GM23338 (cell line): ENCODE measurements at regions not wholly inside any gene's neighbourhood (a gene's known extent, or its start where the extent isn't known, plus 50 kb on each side); places are given as distances from the start of the nearest gene placed in this dataset.

ENCODE experiments used
- ATAC-seq: fragments of 200-7000 bp; cut with Tn5 transposase; 3 replicates; pipeline ENCODE4 v1.9.1; 2020
- DNase-seq: peaks from one replicate; pipeline ENCODE4 v3.0.0-alpha.2; 2015; ENCODE audit warnings: low spot score
- H2AFZ ChIP-seq: fragments of 200-600 bp; sonication (generic); 2 replicates; pipeline ENCODE4 v1.8.0; 2016; ENCODE audit warnings: antibody characterized with exemption, mild to moderate bottlenecking, moderate library complexity
- H3F3A ChIP-seq: fragments of 200-600 bp; sonication (generic); replicated peaks from 2 replicates; pipeline ENCODE4 v1.8.0; 2017; ENCODE audit warnings: antibody characterized with exemption, mixed run types, low read depth
- H3K27ac ChIP-seq: fragments of 200-600 bp; sonication (generic); 2 replicates; pipeline ENCODE4 v1.6.1; 2016; ENCODE audit warnings: low read depth
- H3K27me3 ChIP-seq: fragments of 200-600 bp; sonication (generic); 2 replicates; pipeline ENCODE4 v1.8.0; 2016; ENCODE audit warnings: mild to moderate bottlenecking, mixed run types, moderate library complexity; ENCODE audit not compliant: insufficient read depth
- H3K36me3 ChIP-seq: fragments of 200-600 bp; sonication (generic); 2 replicates; pipeline ENCODE4 v1.8.0; 2016; ENCODE audit warnings: mild to moderate bottlenecking; ENCODE audit not compliant: insufficient read depth
- H3K4me1 ChIP-seq: fragments of 200-600 bp; sonication (generic); 2 replicates; pipeline ENCODE4 v1.8.0; 2016; ENCODE audit warnings: mild to moderate bottlenecking, moderate library complexity; ENCODE audit not compliant: insufficient read depth
- H3K4me2 ChIP-seq: fragments of 200-600 bp; sonication (generic); 2 replicates; pipeline ENCODE4 v1.7.1; 2017; ENCODE audit warnings: mixed run types
- H3K4me3 ChIP-seq: fragments of 200-600 bp; sonication (generic); 2 replicates; pipeline ENCODE4 v1.6.1; 2016; ENCODE audit warnings: mixed run types
- H3K79me2 ChIP-seq: fragments of 200-600 bp; sonication (generic); replicated peaks from 2 replicates; pipeline ENCODE4 v1.8.0; 2017; ENCODE audit warnings: mild to moderate bottlenecking; ENCODE audit not compliant: insufficient read depth
- H3K9me2 ChIP-seq: fragments of 200-600 bp; sonication (generic); 2 replicates; pipeline ENCODE4 v1.8.0; 2017; ENCODE audit not compliant: insufficient read depth
- H4K20me1 ChIP-seq: fragments of 200-600 bp; sonication (generic); replicated peaks from 2 replicates; pipeline ENCODE4 v1.8.0; 2017; ENCODE audit warnings: mild to moderate bottlenecking; ENCODE audit not compliant: insufficient read depth
- H3K27ac Mint-ChIP-seq: 2 replicates; pipeline ENCODE4 v1.8.0; 2020; ENCODE audit warnings: inconsistent platforms, mild to moderate bottlenecking, moderate library complexity, mixed read lengths
- H3K27me3 Mint-ChIP-seq: 3 replicates; pipeline ENCODE4 v1.8.0; 2022; ENCODE audit warnings: low read depth, mild to moderate bottlenecking, moderate library complexity, mixed read lengths, inconsistent platforms; ENCODE audit not compliant: insufficient read depth, poor library complexity
- H3K36me3 Mint-ChIP-seq: 3 replicates; pipeline ENCODE4 v1.8.0; 2021; ENCODE audit warnings: low read depth, mild to moderate bottlenecking, inconsistent platforms, moderate library complexity, mixed read lengths
- H3K4me1 Mint-ChIP-seq: 3 replicates; pipeline ENCODE4 v1.8.0; 2020; ENCODE audit warnings: mild to moderate bottlenecking, inconsistent platforms, mixed read lengths
- H3K4me3 Mint-ChIP-seq: 3 replicates; pipeline ENCODE4 v1.8.0; 2021; ENCODE audit warnings: moderate library complexity, mild to moderate bottlenecking, inconsistent platforms, mixed read lengths
- H3K9me3 Mint-ChIP-seq: 3 replicates; pipeline ENCODE4 v1.8.0; 2020; ENCODE audit warnings: moderate library complexity, mild to moderate bottlenecking, inconsistent platforms, mixed read lengths
- CREB1 ChIP-seq: fragments of 250-450 bp; sonication (Bioruptor Pico); IDR thresholded peaks from 2 replicates; pipeline ENCODE4 v1.5.0; 2020; ENCODE audit warnings: low read depth, mild to moderate bottlenecking, moderate library complexity
- EZH2 ChIP-seq: fragments of 200-600 bp; sonication (generic); IDR thresholded peaks from one replicate; pipeline ENCODE4 v1.8.0; 2017; ENCODE audit warnings: antibody characterized with exemption, mild to moderate bottlenecking, low read depth; ENCODE audit not compliant: unreplicated experiment
- JUNB ChIP-seq: IDR thresholded peaks from one replicate; pipeline ENCODE4 v1.6.1; 2016; ENCODE audit warnings: antibody characterized with exemption; ENCODE audit not compliant: unreplicated experiment
- POLR2AphosphoS5 ChIP-seq: IDR thresholded peaks from 2 replicates; pipeline ENCODE4 v1.6.1; 2016; ENCODE audit warnings: antibody characterized with exemption, low read depth
- STAT1 ChIP-seq: IDR thresholded peaks from one replicate; pipeline ENCODE4 v1.6.1; 2016; ENCODE audit warnings: antibody characterized with exemption; ENCODE audit not compliant: unreplicated experiment
- TF ChIP-seq, protein P1 (sequence below): IDR thresholded peaks from 2 replicates; pipeline ENCODE4 v1.6.1; 2016; ENCODE audit warnings: antibody characterized with exemption
- TF ChIP-seq, protein P2 (sequence below): fragments of 250-450 bp; sonication (Bioruptor Pico); IDR thresholded peaks from 2 replicates; pipeline ENCODE4 v1.5.0; 2020; ENCODE audit warnings: mild to moderate bottlenecking, moderate library complexity
- TF ChIP-seq, protein P3 (sequence below), 2 experiments: fragments of 200-600 bp in 1 of 2; sonication (generic) in 1 of 2; conservative IDR thresholded peaks; 2 replicates each; pipeline versions ENCODE4 v1.5.1 to v1.6.1; 2016 to 2017; ENCODE audit warnings: antibody characterized with exemption in 2 of 2, low read depth in 2 of 2, mild to moderate bottlenecking in 2 of 2, moderate library complexity in 1 of 2

DNA sequence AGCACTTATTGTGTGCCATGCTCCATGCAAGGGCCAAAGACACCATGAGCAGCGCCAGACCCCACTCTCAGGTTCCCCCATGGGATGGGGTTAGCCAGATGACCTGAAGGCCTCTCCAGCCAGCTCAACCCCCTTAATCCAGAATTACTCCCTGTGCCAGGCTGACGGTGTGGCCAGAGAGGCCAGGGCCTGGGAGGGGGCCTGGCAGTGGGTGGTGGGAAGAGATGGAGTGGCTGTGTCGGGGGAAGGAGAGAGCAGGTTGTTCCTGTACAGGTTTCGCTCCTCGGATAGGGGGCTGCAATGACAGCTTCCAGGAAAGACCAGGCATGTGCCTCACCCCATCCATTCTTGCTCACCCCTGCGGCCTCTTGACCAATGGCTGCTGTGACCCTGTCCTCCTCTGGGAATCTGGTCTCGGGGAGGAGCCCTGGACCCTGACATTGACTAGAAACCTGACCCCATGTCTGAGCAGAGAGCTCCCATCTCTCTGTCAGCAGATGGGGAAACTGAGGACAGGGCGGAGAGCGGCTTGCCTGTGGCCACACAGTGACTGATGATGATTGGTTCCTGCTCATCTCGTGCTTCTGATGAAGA is 345.3 kb downstream of the MATN1 start:
- Mint-ChIP-seq H3K36me3 (no peaks in the 10 kb centered on the region), H3K27ac (no peak overlapping the region), H3K4me3 (no peak overlapping the region), H3K9me3 (no peaks in the 10 kb centered on the region), H3K4me1 (peaks cover 3% of the 10 kb centered on the region; the same call in 2 of the 3 replicates), H3K27me3 (peaks cover 2% of the 10 kb centered on the region)
- Histone ChIP-seq H3K36me3 (no peaks in the 10 kb centered on the region), H3K79me2 (no peaks in the 10 kb centered on the region), H3K27me3 (no peaks in the 10 kb centered on the region), H3K4me2 (no peak overlapping the region), H4K20me1 (no peaks in the 10 kb centered on the region), H3K9me2 (no peaks in the 10 kb centered on the region), H2AFZ (no peak overlapping the region), H3K4me3 (no peak overlapping the region), H3K4me1 (no peaks in the 10 kb centered on the region), H3K27ac (no peak overlapping the region), H3F3A (no peaks in the 10 kb centered on the region)
- DNase-seq (no peak), ATAC-seq (no peak)
- TF ChIP-seq, protein P1, sequence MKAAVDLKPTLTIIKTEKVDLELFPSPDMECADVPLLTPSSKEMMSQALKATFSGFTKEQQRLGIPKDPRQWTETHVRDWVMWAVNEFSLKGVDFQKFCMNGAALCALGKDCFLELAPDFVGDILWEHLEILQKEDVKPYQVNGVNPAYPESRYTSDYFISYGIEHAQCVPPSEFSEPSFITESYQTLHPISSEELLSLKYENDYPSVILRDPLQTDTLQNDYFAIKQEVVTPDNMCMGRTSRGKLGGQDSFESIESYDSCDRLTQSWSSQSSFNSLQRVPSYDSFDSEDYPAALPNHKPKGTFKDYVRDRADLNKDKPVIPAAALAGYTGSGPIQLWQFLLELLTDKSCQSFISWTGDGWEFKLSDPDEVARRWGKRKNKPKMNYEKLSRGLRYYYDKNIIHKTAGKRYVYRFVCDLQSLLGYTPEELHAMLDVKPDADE, result no peak
- no peak for TF ChIP-seq CREB1 (CRISPR knock-in tag)

DNA sequence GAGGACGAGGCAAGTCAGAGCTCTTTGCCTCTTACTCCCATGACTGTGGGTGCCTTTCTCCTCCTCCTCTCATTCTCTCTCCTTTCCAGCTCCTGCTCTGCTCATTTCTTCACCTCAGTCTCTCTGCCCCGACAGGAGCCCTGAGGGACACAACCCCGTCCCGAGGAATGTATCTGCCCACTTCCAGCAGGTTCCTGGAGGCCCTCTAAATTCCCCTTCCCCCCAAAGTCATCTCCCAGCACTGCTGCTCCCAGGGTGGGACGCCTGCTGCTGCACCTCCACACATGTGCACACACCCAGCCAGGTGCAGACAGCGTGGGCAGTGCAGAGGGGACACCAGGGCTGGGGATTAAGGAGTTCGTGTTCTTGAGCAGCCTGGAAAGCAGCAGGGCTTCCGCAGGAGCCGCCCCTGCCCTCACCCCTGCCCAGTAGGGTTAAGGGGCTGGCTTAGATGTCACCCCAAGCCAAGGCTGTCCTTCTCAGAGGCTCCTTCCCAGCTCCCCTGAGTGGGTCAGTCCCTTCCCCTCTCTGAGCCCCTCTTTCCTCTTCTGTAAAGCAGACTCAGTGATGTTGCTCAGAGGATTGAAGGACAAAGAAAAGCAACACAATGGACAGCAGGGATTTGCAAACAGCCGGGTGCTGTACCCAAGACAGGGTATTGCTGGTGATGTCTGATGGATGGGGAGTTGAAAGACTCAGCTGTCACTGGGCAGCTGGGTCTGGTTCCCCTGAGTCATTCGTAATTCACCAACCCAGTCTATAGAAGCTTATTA is 346.0 kb downstream of the MATN1 start:
- H3K27me3 ChIP-seq, result no peaks in the 10 kb centered on the region
- H3K4me2 ChIP-seq, result no peak overlapping the region
- Mint-ChIP-seq H3K27ac (no peak overlapping the region), H3K27me3 (peaks cover 2% of the 10 kb centered on the region), H3K4me3 (no peak overlapping the region), H3K36me3 (no peaks in the 10 kb centered on the region), H3K9me3 (no peaks in the 10 kb centered on the region), H3K4me1 (peaks cover 3% of the 10 kb centered on the region; the same call in 2 of the 3 replicates)
- H3K36me3 ChIP-seq, result no peaks in the 10 kb centered on the region
- H2AFZ ChIP-seq, result no peak overlapping the region
- H3F3A ChIP-seq, result no peaks in the 10 kb centered on the region
- H3K4me3 ChIP-seq, result no peak overlapping the region
- H3K79me2 ChIP-seq, result no peaks in the 10 kb centered on the region
- no peaks in the 10 kb centered on the region for H4K20me1 ChIP-seq
- ATAC-seq (no peak), DNase-seq (no peak)
- H3K9me2 ChIP-seq, result no peaks in the 10 kb centered on the region
- H3K27ac ChIP-seq, result no peak overlapping the region
- H3K4me1 ChIP-seq, result no peaks in the 10 kb centered on the region
- TF ChIP-seq, protein P2, sequence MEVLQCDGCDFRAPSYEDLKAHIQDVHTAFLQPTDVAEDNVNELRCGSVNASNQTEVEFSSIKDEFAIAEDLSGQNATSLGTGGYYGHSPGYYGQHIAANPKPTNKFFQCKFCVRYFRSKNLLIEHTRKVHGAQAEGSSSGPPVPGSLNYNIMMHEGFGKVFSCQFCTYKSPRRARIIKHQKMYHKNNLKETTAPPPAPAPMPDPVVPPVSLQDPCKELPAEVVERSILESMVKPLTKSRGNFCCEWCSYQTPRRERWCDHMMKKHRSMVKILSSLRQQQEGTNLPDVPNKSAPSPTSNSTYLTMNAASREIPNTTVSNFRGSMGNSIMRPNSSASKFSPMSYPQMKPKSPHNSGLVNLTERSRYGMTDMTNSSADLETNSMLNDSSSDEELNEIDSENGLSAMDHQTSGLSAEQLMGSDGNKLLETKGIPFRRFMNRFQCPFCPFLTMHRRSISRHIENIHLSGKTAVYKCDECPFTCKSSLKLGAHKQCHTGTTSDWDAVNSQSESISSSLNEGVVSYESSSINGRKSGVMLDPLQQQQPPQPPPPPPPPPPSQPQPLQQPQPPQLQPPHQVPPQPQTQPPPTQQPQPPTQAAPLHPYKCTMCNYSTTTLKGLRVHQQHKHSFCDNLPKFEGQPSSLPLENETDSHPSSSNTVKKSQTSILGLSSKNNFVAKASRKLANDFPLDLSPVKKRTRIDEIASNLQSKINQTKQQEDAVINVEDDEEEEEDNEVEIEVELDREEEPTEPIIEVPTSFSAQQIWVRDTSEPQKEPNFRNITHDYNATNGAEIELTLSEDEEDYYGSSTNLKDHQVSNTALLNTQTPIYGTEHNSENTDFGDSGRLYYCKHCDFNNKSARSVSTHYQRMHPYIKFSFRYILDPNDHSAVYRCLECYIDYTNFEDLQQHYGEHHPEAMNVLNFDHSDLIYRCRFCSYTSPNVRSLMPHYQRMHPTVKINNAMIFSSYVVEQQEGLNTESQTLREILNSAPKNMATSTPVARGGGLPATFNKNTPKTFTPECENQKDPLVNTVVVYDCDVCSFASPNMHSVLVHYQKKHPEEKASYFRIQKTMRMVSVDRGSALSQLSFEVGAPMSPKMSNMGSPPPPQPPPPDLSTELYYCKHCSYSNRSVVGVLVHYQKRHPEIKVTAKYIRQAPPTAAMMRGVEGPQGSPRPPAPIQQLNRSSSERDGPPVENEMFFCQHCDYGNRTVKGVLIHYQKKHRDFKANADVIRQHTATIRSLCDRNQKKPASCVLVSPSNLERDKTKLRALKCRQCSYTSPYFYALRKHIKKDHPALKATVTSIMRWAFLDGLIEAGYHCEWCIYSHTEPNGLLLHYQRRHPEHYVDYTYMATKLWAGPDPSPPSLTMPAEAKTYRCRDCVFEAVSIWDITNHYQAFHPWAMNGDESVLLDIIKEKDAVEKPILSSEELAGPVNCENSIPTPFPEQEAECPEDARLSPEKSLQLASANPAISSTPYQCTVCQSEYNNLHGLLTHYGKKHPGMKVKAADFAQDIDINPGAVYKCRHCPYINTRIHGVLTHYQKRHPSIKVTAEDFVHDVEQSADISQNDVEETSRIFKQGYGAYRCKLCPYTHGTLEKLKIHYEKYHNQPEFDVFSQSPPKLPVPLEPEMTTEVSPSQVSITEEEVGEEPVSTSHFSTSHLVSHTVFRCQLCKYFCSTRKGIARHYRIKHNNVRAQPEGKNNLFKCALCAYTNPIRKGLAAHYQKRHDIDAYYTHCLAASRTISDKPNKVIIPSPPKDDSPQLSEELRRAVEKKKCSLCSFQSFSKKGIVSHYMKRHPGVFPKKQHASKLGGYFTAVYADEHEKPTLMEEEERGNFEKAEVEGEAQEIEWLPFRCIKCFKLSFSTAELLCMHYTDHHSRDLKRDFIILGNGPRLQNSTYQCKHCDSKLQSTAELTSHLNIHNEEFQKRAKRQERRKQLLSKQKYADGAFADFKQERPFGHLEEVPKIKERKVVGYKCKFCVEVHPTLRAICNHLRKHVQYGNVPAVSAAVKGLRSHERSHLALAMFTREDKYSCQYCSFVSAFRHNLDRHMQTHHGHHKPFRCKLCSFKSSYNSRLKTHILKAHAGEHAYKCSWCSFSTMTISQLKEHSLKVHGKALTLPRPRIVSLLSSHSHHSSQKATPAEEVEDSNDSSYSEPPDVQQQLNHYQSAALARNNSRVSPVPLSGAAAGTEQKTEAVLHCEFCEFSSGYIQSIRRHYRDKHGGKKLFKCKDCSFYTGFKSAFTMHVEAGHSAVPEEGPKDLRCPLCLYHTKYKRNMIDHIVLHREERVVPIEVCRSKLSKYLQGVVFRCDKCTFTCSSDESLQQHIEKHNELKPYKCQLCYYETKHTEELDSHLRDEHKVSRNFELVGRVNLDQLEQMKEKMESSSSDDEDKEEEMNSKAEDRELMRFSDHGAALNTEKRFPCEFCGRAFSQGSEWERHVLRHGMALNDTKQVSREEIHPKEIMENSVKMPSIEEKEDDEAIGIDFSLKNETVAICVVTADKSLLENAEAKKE (CRISPR knock-in tag), result no peak
- no peak for TF ChIP-seq CREB1 (CRISPR knock-in tag)
- TF ChIP-seq, protein P1, result no peak
- no peak for TF ChIP-seq EZH2
- no peak for TF ChIP-seq POLR2AphosphoS5
- TF ChIP-seq JUNB, result no peak
- TF ChIP-seq STAT1, result no peak
- TF ChIP-seq, protein P3, sequence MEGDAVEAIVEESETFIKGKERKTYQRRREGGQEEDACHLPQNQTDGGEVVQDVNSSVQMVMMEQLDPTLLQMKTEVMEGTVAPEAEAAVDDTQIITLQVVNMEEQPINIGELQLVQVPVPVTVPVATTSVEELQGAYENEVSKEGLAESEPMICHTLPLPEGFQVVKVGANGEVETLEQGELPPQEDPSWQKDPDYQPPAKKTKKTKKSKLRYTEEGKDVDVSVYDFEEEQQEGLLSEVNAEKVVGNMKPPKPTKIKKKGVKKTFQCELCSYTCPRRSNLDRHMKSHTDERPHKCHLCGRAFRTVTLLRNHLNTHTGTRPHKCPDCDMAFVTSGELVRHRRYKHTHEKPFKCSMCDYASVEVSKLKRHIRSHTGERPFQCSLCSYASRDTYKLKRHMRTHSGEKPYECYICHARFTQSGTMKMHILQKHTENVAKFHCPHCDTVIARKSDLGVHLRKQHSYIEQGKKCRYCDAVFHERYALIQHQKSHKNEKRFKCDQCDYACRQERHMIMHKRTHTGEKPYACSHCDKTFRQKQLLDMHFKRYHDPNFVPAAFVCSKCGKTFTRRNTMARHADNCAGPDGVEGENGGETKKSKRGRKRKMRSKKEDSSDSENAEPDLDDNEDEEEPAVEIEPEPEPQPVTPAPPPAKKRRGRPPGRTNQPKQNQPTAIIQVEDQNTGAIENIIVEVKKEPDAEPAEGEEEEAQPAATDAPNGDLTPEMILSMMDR (conservative IDR thresholded peaks at IDR 0.05; ENCODE audit: low read depth in 2 of 2), result no peak
